Panc1 (cell line): ENCODE measurements at regions not wholly inside any gene's neighbourhood (a gene's known extent, or its start where the extent isn't known, plus 50 kb on each side); places are given as distances from the start of the nearest gene placed in this dataset.

ENCODE experiments used
- ATAC-seq: fragments of 200-7000 bp; cut with Tn5 transposase; 2 replicates; pipeline ENCODE4 v1.9.1; 2020; ENCODE audit warnings: mild to moderate bottlenecking, moderate library complexity
- BruUV-seq: library from RNA; stranded (reverse); fragments of 400-500 nt; replicated peaks from 2 replicates; lab custom pipeline; 2021; lab: Mats Ljungman, UMichigan
- CTCF ChIA-PET: fragments of 300-600 bp; sonication (Branson Sonifier 250); formaldehyde crosslinking; loops from one replicate; lab custom pipeline; 2022; ENCODE audit warnings: antibody characterized with exemption; lab: Charles Lee
- POLR2A ChIA-PET: fragments of 300-600 bp; sonication (Branson Sonifier 250); formaldehyde crosslinking; loops from one replicate; lab custom pipeline; 2022; ENCODE audit warnings: antibody characterized with exemption; lab: Charles Lee
- DNase-seq: peaks from one replicate; pipeline ENCODE4 v3.0.0-alpha.2; 2010; ENCODE audit warnings: low read depth, low spot score
- H3K27ac ChIP-seq: 2 replicates; pipeline ENCODE4 v1.5.1; 2011; ENCODE audit warnings: mild to moderate bottlenecking, low read length, inconsistent platforms
- H3K27me3 ChIP-seq: fragments of 200-500 bp; sonication (Bioruptor generic); 2 replicates; pipeline ENCODE4 v1.6.0; 2014; ENCODE audit warnings: low read length, inconsistent platforms; ENCODE audit not compliant: control insufficient read depth, insufficient read depth
- H3K36me3 ChIP-seq: fragments of 200-500 bp; sonication (Bioruptor generic); 2 replicates; pipeline ENCODE4 v1.5.1; 2014; ENCODE audit warnings: inconsistent platforms, mild to moderate bottlenecking, low read length, moderate library complexity; ENCODE audit not compliant: control insufficient read depth, insufficient read depth
- H3K4me1 ChIP-seq: 2 replicates; pipeline ENCODE4 v1.5.1; 2011; ENCODE audit warnings: inconsistent platforms, mild to moderate bottlenecking, low read length, moderate library complexity; ENCODE audit not compliant: control insufficient read depth, insufficient read depth
- H3K4me3 ChIP-seq, 2 experiments: 2 replicates each; pipeline ENCODE4 v1.5.1; 2011 to 2012; ENCODE audit warnings: low read depth in 2 of 2, low read length in 2 of 2, mild to moderate bottlenecking in 2 of 2, inconsistent platforms in 1 of 2, moderate library complexity in 1 of 2
- H3K9me3 ChIP-seq: fragments of 200-500 bp; sonication (Bioruptor generic); 2 replicates; pipeline ENCODE4 v1.5.1; 2014; ENCODE audit warnings: low read depth, mild to moderate bottlenecking, inconsistent platforms, low read length, moderate library complexity; ENCODE audit not compliant: control insufficient read depth, insufficient read depth
- CTCF ChIP-seq: fragments of 450-650 bp; IDR thresholded peaks from 2 replicates; pipeline ENCODE4 v1.5.1; 2017; ENCODE audit warnings: mild to moderate bottlenecking
- POLR2AphosphoS5 ChIP-seq: IDR thresholded peaks from 2 replicates; pipeline ENCODE4 v1.6.1; 2012; ENCODE audit warnings: mild to moderate bottlenecking, low read depth, low read length, moderate library complexity
- REST ChIP-seq, 2 experiments: IDR thresholded peaks; 2 replicates each; pipeline ENCODE4 v1.6.1; 2011 to 2012; ENCODE audit warnings: low read depth in 2 of 2, control low read depth in 1 of 2, low read length in 1 of 2, mild to moderate bottlenecking in 1 of 2, moderate library complexity in 1 of 2; ENCODE audit not compliant: insufficient read depth in 1 of 2
- SIN3A ChIP-seq: IDR thresholded peaks from 2 replicates; pipeline ENCODE4 v1.6.1; 2012; ENCODE audit warnings: low read depth, mild to moderate bottlenecking, low read length, moderate library complexity, borderline replicate concordance; ENCODE audit not compliant: insufficient read depth
- TCF7L2 ChIP-seq: IDR thresholded peaks from 2 replicates; pipeline ENCODE4 v1.6.1; 2011; ENCODE audit warnings: mild to moderate bottlenecking, low read depth, low read length, inconsistent platforms
- in situ Hi-C: cut with HindIII; loops from 2 replicates; pipeline ENCODE4 v1.10.0; 2016; ENCODE audit warnings: low sequenced_read_pairs, low pct_unique_long_range_greater_than_20kb
- intact Hi-C: fragments of 100-400 bp; cut with micrococcal nuclease; formaldehyde crosslinking; loops from one replicate; pipeline ENCODE4 v1.10.0; 2022; ENCODE audit not compliant: unreplicated experiment

- ATAC-seq = no peak
- CTCF ChIA-PET = no interaction called here
Measured at GRCh38 chr14:96635850-96636249, 133.7 kb downstream of the PAPOLA start.

GRCh38 chr14:96637521-96637920 lies 135.3 kb downstream of the PAPOLA start:
- ChIA-PET POLR2A (no interaction called here), CTCF (no interaction called here)
- TF ChIP-seq CTCF (no peak), POLR2AphosphoS5 (no peak), SIN3A (no peak), REST (IDR thresholded peaks at IDR 0.05; ENCODE audit: insufficient read depth in 1 of 2, low read depth in 2 of 2, low read length in 1 of 2) (no peak), TCF7L2 (no peak)
- no TSS peak for BruUV-seq
- no peak overlapping the region for H3K27ac ChIP-seq
- no peaks in the 10 kb centered on the region for H3K27me3 ChIP-seq
- no peaks in the 10 kb centered on the region for H3K4me1 ChIP-seq
- H3K4me3 ChIP-seq = no peak overlapping the region
- ATAC-seq = no peak
- no peak for DNase-seq
- in situ Hi-C loops (no loop called here), intact Hi-C loops (no loop called here)
- H3K36me3 ChIP-seq = no peaks in the 10 kb centered on the region
- H3K9me3 ChIP-seq = no peaks in the 10 kb centered on the region

More at GRCh38 chr14:96635850-96636249, 133.7 kb downstream of the PAPOLA start:
- no peak for TF ChIP-seq POLR2AphosphoS5
- no peak for TF ChIP-seq REST (IDR thresholded peaks at IDR 0.05; ENCODE audit: insufficient read depth in 1 of 2, low read depth in 2 of 2, low read length in 1 of 2)
- no peak for TF ChIP-seq TCF7L2
- no peak for TF ChIP-seq SIN3A
- no peak for TF ChIP-seq CTCF
- H3K27ac ChIP-seq = no peak overlapping the region
- no peak overlapping the region for H3K4me3 ChIP-seq
- H3K9me3 ChIP-seq = no peaks in the 10 kb centered on the region
- BruUV-seq = no TSS peak
- no peaks in the 10 kb centered on the region for H3K4me1 ChIP-seq
- in situ Hi-C loops = no loop called here
- no peak for DNase-seq
- POLR2A ChIA-PET = no interaction called here
- no peaks in the 10 kb centered on the region for H3K36me3 ChIP-seq
- intact Hi-C loops = no loop called here
- no peaks in the 10 kb centered on the region for H3K27me3 ChIP-seq
